Right kidney (tissue), 1 donor: ENCODE measurements at regions not wholly inside any gene's neighbourhood (a gene's known extent, or its start where the extent isn't known, plus 50 kb on each side); places are given as distances from the start of the nearest gene placed in this dataset.

Experiments
- DNase-seq: peaks from one replicate; pipeline ENCODE4 v3.0.0-alpha.2; 2016

DNA sequence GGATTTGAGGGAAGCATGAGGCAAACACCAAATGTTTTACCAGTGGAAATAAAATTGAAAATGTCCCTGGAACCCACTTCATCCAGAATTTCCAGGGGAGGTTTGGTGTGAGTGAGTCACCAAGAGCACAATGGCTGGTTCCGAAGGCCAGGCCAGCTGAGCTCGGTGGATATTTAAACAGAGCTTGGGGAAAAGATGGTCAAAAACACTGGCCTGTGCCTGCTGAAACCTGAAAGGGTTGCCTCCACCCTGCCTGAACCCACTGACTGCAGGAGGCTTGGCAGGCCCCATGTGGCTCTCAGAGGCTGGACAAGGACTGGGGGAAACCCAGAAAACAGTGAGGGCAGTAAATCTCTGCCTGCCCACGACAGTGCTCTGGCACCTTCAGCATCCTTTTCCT lies 93.9 kb downstream of the TTC32 start:
- no peak for DNase-seq

- DNase-seq: no peak
Measured at GRCh38 chr2:19807346-19807745, 94.4 kb downstream of the TTC32 start.

DNA sequence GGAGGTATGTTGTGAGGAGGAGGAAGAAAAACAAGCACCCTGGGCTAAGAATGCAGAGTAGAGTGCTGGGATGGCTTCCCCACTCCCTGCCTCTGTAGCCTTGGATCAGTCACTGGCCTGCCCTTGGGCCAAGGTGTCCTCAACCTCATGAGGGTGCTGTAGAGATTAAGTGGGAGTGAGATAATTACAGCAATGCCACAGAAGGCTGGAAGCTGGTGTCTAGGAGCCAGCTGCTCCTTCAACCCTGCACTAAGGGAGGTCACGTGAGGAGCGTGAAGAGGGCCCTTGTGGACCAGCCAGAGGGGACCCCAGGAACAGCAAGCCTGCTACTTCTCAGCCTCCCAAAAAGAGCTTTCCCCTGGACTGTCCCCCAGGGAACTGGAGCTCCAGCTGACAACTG lies 95.2 kb downstream of the TTC32 start:
- DNase-seq: no peak

DNA sequence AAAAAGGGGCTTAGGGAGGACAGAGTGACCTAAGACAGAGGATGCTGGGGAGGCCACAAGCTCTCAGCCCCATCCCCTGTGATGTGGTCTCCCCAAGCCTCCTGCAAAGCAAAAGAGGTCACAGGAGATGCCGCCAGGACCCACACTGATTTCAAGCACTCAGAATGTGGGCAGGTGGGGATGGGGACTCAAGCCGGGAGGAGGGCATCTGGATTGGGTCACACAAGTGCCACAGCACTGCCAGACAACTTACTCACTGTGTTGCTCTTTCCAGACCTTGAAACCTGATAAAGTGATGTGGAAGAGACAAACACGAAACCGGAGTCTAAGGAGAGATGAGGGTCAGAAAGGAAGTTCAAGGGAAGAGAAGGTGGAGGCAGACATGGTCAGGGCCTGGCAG lies 95.7 kb downstream of the TTC32 start:
- no peak for DNase-seq

- DNase-seq: no peak
Measured at GRCh38 chr2:19805266-19805665, 96.5 kb downstream of the TTC32 start.

DNA sequence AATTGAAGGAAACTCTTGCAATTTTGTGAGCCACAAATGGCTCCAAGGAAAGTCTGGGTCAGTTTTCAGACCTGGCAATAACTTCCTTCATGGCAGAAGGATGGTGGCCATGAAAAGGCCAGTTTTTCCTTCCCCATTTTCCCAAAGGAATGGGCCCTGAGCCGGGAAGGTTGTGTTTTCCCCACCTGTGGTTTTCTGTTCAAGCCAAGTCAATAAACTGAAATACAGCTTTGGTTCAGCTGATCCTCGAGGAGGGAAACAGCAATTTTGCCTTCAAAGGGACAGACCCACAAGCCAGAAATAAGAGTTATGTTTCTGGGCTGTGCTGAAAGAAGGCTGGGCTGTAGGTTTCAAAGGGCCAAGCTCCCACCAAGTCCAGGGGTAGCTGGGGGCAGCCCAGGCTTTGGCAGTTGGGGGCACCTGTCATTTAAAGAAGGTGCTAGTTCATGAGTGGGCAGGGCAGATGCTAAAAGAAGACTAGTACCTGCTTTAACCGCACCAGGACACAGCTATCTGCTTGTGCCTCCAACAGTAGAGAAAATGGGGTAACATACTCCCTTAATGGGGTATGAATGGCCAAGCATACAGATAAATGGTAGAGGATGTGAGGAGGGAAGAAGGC lies 97.0 kb downstream of the TTC32 start:
- DNase-seq: no peak

DNA sequence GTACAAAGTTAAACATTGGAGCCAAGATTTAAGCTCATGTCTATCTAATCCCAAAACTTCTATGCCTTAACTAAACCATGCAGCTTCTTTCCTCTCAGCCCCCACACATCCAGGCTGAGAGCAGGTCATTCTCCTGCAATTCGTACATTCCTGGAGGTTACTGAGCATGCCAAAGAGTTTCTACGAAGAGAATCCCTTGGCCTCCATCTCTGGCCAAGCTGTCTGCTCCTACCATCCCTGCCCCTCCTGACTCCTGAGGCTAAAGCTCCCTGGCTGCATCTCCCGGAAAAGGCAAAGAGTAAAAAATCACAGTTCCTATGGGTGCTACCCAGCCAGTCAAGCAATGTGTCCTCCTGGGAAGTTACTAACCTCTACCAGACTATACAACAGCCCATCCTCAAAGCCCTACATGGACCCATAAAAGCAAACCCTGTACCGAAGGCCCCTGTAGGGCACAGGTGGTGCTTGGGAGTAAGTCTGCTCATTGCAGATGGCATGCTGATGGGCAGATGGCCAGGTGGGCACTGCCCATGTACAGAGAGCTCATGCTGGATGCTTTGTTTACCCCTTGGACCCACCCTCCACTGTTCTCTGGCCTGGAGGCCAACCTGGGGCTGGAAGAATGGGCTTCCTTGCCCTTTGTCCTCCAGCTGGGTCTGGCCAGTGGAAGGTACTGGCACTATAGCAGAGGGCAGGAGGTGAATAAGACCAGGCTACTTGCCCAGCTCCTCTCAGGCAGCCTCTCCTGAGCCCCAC lies 99.5 kb downstream of the TTC32 start:
- peak; percentile 40 for DNase-seq

GRCh38 chr2:19801367-19802080 lies 100.3 kb downstream of the TTC32 start:
- peak; percentile 34 for DNase-seq

GRCh38 chr2:19800796-19801195 lies 101.0 kb downstream of the TTC32 start:
- DNase-seq: no peak

GRCh38 chr2:19799881-19800780 lies 101.7 kb downstream of the TTC32 start:
- DNase-seq: no peak

- no peak for DNase-seq
Measured at GRCh38 chr2:19797871-19798270, 103.9 kb downstream of the TTC32 start.

- DNase-seq: no peak
Measured at GRCh38 chr2:19797243-19797810, 104.5 kb downstream of the TTC32 start.

- no peak for DNase-seq
Measured at GRCh38 chr2:19796035-19796695, 105.6 kb downstream of the TTC32 start.

- no peak for DNase-seq
Measured at GRCh38 chr2:19793132-19793750, 108.5 kb downstream of the TTC32 start.

DNA sequence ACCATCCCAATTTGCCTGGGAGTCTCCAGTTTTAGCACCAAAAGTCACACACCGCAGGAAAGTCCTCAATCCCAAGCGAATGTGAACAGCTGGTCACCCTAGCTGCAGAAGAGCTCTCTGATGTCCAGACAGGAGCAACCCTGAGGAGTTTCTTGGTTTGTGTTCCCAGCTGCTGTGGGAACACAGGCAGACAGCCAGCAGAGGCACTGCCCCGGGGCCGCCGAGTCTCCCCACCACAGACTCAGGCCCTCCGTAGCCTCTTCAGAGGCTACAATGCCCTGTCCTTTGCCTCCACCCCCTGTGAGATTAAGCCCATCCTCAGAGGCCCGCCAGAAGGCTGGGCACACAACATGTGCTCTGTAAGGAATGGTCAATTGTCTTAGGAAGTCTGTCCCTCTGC lies 111.5 kb downstream of the TTC32 start:
- DNase-seq: no peak

DNA sequence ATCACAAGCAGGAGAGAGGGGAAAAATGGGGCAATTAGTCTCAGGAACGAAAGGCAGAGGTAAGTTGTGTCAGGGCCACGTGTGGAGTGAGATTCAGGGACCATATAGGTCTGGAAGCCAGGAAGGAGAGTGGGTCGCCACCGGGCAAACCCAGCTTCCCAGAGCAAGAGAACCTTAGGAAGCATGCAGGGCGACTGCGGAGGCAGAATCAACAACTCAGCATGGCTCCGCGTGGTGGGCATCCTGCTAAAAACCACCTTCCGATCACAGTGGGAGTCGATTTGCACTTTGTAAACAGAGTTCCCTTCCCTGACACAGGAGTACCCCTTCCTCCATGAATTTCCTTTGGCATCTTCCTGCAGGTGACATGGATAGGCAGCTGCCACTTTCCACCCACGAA lies 114.6 kb downstream of the TTC32 start:
- DNase-seq: no peak

GRCh38 chr2:19786408-19787058 lies 115.2 kb downstream of the TTC32 start:
- DNase-seq: no peak

GRCh38 chr2:19785867-19786266 lies 115.9 kb downstream of the TTC32 start:
- DNase-seq: no peak

DNA sequence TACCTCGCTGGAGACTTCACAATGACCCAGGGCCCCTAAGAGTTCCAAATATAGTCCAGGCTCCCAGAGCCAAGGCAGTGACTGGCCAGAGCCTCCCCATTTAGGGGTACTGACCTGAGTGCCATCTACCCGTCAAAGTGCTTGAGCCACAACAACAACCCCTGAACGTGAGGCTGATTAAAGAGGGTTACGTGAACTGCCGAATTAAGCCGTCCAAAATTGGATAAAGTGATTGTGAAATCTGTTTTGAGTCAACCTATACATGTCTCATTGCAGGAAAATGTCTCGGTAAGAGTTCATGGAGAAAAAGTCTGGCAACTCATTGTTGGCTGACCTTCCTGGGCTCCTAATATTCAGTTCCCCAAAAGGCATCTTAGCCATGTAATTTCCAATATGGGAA lies 116.3 kb downstream of the TTC32 start:
- no peak for DNase-seq

DNA sequence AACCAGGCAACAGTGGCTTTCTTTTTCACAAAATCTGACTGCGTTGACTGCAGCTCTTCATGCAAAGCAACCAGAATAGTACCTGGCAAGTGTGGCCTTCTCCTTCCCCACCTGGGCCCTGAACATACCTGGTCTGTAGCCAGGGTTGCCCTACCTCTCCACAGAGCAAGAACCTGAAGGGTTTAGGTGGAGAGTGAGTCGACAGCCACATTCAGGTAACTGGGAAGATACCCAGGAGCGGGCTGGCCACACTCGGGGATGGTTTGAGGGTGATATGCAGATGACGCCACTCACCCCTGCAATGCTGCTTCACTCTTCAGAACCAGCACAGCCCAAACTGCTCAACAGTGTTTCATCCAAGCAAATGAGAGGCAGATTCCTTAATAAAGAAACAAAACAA lies 117.3 kb downstream of the TTC32 start:
- no peak for DNase-seq

- no peak for DNase-seq
Measured at GRCh38 chr2:19783935-19784334, 117.8 kb downstream of the TTC32 start.
